Kidney epithelial cell (primary cell): ENCODE measurements at regions not wholly inside any gene's neighbourhood (a gene's known extent, or its start where the extent isn't known, plus 50 kb on each side); places are given as distances from the start of the nearest gene placed in this dataset.

Experiments used
- DNase-seq: peaks from one replicate; pipeline ENCODE4 v3.0.0-alpha.2; 2010; ENCODE audit warnings: low read depth
- H3K27me3 ChIP-seq: 2 replicates; pipeline ENCODE4 v1.6.0; 2011; ENCODE audit warnings: low read length; ENCODE audit not compliant: control insufficient read depth, insufficient read depth
- H3K36me3 ChIP-seq: 2 replicates; pipeline ENCODE4 v1.5.1; 2011; ENCODE audit warnings: low read length; ENCODE audit not compliant: control insufficient read depth, insufficient read depth
- H3K4me3 ChIP-seq: 2 replicates; pipeline ENCODE4 v1.5.1; 2011; ENCODE audit warnings: low read depth, mild to moderate bottlenecking, control low read depth, low read length
- TF ChIP-seq, protein P1 (sequence below): IDR thresholded peaks from 2 replicates; pipeline ENCODE4 v1.5.1; 2011; ENCODE audit warnings: mild to moderate bottlenecking, moderate library complexity, low read length, control low read depth, inconsistent platforms; ENCODE audit not compliant: insufficient read depth, poor library complexity, severe bottlenecking

DNA sequence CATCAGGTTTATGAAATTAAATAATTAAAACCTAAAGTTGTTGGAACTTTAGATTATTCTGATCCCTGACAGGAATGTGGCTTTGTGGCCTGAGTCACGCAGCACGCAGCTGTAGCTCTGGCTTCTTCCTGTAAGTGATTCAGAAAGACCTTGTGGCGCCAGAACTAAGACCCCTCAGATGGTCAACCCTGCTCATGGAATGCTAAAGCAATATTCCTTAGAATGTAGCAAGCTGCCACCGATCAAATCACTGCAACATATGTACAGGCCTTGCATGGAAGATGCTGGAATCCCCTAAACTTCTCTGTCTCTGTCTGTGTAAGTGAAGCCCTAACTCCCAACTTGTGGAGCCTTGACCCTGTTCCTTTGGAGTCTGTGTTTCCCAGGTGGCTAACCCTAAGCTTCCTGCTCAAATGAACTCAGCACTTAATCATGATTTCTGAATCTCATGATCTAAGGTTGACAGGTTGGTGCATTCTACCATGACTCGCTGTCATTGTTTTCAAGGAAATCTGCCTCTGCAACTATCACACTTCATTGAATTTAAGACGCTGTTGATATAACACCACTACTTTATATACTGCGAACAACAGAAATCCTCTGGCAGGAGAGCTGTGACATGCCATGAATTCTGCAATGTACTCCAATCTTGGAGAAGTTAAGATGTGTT lies 111.2 kb upstream of the CST7 start:
- no peaks in the 10 kb centered on the region for H3K36me3 ChIP-seq
- DNase-seq: peak; percentile 7
- no peaks in the 10 kb centered on the region for H3K27me3 ChIP-seq
- TF ChIP-seq, protein P1, sequence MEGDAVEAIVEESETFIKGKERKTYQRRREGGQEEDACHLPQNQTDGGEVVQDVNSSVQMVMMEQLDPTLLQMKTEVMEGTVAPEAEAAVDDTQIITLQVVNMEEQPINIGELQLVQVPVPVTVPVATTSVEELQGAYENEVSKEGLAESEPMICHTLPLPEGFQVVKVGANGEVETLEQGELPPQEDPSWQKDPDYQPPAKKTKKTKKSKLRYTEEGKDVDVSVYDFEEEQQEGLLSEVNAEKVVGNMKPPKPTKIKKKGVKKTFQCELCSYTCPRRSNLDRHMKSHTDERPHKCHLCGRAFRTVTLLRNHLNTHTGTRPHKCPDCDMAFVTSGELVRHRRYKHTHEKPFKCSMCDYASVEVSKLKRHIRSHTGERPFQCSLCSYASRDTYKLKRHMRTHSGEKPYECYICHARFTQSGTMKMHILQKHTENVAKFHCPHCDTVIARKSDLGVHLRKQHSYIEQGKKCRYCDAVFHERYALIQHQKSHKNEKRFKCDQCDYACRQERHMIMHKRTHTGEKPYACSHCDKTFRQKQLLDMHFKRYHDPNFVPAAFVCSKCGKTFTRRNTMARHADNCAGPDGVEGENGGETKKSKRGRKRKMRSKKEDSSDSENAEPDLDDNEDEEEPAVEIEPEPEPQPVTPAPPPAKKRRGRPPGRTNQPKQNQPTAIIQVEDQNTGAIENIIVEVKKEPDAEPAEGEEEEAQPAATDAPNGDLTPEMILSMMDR: no peak
- H3K4me3 ChIP-seq: no peak overlapping the region

DNA sequence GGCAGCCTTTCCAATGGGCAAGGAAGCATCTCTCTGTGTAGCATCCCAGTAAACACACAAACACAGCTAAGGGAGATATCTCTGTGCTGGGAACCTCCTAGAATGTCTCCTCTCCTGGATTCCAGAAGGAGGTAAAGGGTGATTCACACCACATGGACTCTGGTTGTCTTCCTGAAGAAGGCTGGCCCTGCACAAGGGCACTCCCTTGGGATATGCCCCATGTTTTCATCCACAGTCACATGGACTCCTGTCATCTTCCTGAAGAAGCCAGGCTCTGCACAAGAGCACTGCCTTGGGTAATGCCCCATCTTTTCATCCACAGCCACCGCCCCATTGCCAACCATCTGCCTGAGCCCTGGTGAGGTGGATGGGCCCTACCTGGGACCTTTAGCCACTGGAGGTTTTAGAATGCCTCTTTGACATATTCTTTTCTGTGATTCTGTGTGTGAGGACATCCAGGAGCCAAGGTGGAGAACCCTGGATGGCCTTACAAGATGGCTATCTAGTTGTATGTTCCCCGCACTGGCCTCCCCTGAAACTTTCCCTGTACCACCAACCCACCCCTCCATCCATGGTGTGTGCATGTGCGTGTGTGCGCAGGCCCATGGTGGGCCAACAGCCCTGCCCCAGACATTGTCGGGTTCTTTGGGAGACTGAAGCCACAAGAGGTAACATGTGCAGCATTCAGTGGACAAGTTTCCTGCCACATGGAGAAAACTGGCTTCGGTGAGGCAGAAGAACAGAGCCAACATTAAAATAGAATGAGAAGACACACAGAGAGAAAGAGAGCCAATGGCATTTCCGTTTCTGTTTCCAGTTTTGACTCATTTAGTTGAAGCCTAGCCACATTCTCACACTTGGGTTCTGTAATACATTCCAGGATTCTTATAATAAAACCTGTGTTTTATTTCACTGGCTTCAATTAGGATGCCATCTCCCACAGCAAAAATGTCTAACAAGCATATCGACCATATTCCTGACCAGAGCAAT lies 110.2 kb upstream of the CST7 start:
- TF ChIP-seq, protein P1: no peak
- Histone ChIP-seq H3K4me3 (no peak overlapping the region), H3K36me3 (no peaks in the 10 kb centered on the region), H3K27me3 (no peaks in the 10 kb centered on the region)
- DNase-seq: no peak

DNA sequence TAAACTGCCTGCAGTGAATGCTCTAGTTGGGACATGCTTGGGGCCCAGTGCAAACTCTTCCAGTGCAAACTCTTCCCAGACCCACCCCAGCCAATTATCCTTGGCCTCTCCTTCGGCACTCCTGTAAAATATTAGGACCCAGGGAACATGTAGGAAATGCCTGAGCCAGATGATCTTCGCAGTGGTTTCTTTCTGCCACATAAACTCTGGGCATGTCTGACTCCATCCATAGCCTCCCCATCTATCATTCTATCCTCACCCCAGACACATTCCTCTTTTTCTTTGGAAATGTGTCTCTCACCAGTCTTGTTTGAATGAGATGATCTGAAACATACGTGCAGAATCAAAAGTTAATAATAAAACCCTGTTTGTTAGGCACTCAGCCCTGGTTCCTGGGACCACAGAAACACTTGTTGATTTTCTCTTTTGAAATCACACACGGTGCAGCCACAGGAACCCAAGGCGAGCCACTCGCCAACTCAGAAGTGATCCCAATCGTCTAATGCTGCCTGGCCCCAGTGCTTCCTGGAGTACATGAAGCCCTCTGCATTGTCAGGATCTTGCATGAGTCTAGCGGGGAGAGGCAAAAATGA lies 108.9 kb upstream of the CST7 start:
- Histone ChIP-seq H3K36me3 (no peaks in the 10 kb centered on the region), H3K4me3 (no peak overlapping the region), H3K27me3 (no peaks in the 10 kb centered on the region)
- TF ChIP-seq, protein P1: no peak
- no peak for DNase-seq

DNA sequence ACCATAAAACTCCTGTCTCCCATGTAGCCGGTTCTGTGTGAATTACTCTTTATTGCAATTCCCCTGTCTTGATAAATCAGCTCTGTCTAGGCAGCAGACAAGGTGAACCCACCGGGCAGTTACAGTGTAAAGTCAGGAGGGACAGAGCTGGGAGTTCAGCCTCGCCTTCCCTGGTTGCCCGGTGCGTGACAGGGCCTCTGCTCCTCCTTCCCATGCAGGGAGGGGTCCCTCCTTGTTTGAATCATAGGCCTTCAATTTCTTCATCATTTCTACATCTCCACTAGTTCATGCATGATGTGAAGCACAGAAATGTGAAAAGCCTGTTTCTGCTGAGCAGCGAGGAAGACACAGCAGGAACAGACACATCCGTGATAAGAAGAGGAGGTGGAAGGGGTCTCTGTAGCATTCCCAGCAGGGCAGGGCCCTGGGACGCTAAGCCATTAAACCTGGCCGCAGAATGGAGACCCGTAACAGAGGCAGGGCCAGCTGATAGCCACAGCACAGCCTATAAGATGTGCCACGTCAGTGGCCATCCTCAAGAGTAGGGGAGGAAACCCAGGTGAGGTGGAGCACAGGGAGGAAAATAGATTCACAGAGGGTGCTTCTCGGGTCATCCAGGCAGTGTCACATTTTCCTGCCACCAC lies 106.7 kb upstream of the CST7 start:
- no peaks in the 10 kb centered on the region for H3K36me3 ChIP-seq
- no peak overlapping the region for H3K4me3 ChIP-seq
- TF ChIP-seq, protein P1: no peak
- no peak for DNase-seq
- H3K27me3 ChIP-seq: no peaks in the 10 kb centered on the region

DNA sequence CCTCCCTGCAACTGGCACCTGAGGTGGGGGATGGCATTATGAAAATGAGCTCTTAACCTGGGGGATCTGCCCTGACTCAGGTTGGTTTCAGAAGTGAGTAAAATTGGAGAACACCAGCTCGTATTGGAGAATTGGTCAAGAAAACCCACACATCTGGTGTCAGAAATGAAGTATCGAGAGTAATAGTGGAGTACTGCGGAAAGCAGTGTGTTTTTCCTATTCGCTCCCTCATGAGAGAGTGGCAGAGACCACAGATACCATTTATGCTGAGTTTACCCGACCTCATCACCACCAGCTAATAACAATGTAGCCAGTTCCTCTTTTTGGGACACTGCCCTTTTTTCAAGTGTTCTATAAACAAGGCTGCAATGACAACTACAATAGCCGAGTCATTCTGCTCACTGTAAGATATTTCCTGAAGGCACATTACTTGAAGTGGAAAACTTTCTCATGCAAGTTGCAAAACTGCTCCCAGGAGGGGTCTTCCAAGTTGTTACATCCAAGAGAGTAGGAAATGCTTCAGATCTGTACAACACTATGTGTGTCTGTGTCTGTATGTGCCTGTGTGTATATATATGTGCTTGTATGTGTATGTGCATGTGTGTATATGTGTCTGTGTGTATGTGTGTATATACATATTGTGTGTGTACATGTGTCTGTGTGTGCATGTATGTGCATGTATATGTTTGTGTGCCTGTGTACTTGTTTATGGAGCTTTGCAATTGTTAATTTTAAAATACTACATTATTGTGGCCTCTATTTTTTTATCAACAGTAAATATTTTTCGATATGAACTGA lies 106.0 kb upstream of the CST7 start:
- no peaks in the 10 kb centered on the region for H3K36me3 ChIP-seq
- no peak overlapping the region for H3K4me3 ChIP-seq
- TF ChIP-seq, protein P1: no peak
- H3K27me3 ChIP-seq: no peaks in the 10 kb centered on the region
- DNase-seq: no peak
